RPMI8226 (cell line): ENCODE measurements at regions not wholly inside any gene's neighbourhood (a gene's known extent, or its start where the extent isn't known, plus 50 kb on each side); places are given as distances from the start of the nearest gene placed in this dataset.
"Not testable (repeated sequence)": the region's sequence is repeated elsewhere in the genome, so short reads cannot be mapped to it uniquely, and the experiment has no call there.

Experiments
- DNase-seq: peaks from one replicate; pipeline ENCODE4 v3.0.0-alpha.2; 2015

DNA sequence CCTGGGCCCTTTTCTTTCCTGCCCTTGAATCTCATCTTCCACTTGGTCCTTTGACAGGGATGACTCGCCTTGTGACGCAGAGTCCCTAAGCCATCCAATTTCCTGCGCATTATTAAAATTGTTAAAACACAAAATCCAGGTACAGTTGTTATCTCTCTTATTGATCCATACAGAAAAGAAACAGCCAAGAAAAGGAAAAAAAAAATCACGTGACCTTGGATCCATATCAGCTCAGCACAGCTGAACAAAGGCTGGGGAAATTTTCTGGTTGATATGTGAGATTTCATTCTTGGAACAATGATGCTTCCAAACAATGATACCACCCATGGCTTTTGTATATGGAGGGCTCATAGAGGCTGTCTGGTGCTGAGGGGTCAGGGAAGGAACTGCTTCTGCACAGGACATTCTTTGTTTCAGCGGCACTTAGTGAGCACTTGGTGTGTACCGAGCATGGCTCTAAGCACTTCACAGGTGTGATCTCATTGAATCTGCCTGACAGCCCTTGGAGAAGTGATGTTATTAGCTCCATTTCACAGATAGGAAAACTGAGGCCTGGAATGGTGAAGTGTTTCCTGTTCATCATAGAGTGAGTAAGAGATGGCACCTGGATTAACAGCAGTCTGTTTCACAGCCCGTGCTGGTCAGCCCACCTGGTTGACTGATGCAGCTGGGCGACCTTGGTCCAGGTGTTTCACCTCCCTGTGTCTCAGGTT, 155.0 kb upstream of the SULF2 start:
- DNase-seq: no peak

DNA sequence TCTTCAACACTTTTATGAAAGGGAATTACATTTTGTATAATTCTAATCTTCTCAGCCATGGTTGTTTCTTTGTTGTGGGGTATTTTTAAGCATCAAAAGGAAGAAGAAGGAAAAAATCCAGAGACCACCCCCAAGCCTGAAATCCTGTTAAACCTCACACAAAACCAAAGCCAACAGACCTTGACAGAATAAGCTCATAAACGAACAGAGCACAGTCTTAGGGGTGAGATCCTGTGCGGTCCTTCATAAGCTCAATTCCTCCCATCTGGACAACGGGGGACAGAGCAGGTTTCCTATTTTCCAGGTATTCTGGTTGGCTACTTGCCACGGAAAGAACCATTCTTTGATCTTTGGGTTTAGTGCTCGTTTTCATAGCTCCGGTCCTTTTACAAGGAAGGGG, 151.3 kb upstream of the SULF2 start:
- DNase-seq: no peak

DNA sequence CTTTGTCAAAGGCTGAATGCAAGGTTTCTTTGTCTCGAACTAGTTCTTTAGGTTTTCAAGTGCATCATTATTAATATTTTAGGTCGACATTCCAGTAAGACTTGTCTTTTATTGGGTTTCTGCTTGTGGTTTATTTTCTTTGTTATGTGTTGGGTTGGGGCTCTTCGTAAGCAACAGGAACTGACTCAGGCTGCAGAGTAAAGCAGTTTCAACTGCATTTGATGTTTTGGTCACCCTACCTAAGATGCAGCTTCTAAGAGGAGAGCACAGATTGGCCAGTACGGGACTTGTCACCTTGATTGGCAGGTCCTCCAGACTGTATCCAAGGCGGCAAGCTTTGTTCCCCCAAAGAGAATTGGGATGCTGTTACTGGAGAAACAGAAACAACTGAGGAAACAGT, 149.5 kb upstream of the SULF2 start:
- no peak for DNase-seq

DNA sequence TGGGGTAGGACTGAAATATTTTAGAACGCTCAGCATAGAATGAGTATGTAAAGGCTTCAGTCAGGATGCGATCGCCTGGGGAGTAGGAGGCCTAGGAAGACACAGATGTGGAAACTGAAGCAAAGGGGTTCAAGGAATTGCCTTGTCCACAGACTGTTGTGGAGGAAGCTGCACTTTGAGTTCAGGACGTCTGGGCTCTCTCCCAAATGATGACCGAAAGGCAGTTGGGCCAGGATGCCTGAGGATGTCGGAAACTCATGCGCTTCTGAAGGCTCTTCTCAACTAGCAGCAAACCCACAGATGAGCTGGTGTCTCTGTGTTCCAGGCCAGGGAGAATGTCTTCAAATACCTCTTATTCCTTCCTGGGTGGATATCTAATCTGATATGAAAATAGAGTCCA, 146.2 kb upstream of the SULF2 start:
- DNase-seq: no peak

DNA sequence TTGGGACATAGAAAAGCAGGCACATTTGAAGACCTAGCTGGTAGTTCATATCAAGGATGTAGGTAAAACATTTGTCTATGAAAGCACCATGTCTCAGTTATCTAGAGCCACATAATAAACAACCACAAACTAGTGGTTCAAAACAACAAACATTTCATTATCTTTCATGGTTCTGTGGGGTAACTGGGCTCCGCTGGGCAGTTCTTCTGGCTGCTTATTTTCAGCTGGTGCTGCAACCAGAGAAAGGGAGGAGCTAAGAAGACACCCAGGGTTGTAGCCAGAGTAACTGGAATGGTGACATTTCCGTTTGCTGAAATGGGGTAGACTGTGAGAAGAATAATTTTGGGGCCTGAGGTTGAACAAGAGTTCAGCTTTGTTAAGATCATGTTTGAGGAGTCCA, 145.7 kb upstream of the SULF2 start:
- DNase-seq: no peak

DNA sequence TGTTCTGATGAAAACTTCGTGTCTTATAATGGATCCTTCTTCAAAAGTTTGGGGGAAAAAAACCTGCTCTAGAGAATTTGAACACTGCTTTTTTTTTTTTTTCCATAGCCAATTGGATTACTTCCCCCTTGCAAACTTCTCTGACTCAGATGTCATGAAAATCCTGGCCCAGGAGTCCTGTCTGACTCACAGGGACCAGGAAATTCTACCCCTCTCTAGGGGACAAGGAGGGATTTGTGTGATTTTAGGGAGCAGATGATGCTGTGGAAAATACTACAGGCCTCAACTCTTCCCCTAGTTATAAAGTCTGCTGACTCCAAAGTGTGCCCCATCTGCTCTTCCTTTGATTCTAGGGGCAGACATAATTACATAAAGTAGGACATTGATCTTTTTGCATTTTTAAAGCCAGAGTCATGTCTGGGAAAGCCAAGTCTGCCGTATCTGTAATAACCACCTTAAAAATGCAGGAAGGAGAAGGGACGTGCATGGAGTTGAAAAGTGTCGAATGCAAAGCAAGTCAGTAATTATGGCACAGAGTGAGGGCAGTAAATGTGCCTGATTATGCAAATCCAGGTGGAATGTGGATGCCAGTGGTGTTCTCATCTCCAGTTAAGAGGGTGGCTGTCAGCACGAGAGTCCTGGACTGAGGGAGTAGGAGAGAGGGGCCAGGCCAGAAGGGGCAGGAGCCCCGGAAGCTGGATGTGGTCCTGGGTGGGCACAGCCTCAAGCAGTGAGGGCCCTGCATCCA, 144.3 kb upstream of the SULF2 start:
- no peak for DNase-seq

DNA sequence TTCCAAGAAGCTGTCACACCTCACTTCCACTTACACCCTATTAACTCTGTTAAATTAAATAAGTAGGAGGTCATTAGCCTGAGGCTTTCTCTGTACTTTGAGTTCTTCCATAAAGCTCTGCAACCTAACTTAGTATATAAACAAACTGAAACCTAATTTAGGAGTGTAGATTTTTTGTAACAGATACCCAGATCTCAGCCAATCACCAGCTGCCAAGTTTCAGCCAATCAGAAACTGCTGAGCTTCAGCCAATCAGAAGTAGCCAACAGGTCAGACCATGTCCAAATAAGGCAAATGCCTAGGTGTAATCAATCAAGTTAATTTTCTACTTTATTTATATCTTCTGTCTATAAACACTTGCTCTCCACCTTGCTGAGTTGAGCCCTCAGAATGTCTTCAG, 142.7 kb upstream of the SULF2 start:
- no peak for DNase-seq

DNA sequence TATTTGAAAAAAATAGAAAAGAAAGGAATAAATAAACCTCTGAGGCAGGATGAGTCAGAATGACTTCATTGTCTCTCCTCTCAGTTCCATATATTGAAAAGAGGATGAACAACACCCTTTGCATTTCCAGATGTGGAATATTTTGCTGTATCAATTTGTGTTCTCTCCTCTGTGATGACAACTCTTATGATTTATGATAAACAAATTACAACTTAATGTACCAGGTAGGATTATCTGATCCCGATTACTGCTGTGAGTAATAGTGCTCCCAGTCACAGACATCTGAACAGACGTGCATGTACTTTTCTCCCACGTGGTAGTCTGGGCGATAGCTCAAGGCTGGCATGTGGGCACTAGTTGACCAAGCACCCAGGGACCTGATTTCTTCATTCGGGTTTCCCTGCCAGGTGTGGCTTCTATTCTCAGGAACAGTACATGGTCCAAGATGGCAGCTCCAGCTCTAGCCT, 142.1 kb upstream of the SULF2 start:
- no peak for DNase-seq

DNA sequence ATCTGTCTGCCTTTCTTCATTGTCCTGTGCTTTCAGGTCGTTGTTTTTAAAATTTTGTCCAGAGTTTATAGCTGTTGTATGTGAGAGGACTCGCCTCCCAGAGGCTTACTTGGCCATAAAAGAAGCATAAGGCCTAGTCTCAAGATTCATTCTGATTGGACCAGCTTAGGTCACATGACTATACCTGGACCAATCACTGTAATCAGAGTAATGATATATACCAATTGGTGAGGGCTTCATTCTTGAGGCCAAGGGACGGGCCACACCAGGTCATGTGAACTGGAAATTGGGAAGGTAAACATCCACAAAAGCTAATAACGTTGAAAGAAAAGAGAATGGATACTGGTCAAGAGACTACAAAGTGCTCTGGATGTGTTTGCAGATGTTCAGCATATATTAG, 141.4 kb upstream of the SULF2 start:
- DNase-seq: no peak

DNA sequence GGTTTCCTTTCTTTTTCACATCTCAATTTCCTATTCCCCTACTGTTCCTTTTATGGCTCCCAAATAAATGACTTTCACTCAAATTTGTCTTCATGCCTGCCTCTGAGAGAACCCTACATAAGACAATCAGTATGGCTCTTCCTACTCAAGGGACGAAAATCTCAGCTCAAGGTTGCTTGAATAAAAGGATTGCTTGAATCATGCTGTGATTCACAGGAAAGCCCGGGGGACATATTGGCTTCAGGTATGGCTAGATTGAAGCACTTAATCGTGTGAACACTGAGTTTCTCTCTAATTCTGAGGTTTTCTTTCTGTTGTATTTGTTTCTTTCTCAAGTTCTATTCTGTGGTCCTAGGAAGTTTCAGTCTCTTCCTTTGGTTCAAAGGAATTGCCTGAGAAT, 140.3 kb upstream of the SULF2 start:
- no peak for DNase-seq

DNA sequence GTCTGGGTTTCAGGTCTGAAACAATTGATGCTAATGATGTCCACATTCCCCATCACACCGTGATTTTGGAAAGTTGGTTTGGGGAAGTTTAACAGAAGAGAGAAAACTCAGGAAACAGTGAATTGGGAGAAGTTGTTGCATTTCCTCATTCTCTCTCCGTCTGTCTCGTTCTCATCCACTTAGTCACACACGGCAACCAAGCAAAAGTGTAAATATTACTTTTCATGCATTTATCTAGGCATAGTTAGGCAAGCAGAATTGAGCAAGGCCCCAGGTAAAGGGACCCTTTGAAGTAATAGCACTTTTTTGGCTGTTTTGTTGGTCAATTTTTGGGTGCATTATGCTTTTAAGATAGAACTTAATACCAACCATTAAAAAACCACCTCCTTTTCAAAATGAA, 137.0 kb upstream of the SULF2 start:
- no peak for DNase-seq

DNA sequence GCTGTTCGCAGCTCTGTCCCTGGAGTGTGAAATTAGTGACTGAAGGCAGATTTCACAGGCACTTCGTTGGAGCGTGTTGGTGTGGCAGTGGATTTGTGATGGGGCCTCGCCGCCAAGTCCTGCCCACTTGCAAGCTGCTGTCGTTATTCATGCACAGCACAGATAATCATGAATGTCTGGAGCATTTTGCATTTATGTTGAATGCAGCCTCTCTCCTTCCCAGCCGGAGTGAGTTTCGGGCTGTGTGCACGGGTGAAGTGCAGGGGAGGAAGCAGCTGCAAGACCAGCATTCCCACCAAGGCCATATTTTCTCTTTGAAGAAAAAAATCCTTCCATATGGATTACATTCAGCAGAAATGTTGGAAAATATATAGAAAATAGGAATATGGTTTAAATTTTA, 136.5 kb upstream of the SULF2 start:
- not testable (repeated sequence) for DNase-seq

DNA sequence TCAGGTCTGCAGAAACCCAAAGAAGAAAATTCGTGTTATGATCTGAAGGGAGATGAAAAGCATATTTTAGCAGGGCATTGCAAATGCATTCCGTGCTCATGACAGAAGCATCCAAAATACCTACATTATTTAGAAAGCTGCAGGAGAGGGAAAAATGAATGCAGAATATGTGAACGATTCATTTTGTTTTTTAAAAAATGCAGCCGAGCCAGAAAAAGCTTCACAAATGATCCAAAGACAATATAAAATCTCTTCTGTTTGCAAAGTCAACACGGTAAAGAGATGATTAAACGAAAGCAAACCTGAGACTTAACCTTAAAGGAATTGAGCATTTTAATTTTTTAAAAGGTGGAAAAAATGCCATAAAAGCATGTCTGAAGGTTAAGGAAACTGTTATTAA, 136.1 kb upstream of the SULF2 start:
- no peak for DNase-seq

DNA sequence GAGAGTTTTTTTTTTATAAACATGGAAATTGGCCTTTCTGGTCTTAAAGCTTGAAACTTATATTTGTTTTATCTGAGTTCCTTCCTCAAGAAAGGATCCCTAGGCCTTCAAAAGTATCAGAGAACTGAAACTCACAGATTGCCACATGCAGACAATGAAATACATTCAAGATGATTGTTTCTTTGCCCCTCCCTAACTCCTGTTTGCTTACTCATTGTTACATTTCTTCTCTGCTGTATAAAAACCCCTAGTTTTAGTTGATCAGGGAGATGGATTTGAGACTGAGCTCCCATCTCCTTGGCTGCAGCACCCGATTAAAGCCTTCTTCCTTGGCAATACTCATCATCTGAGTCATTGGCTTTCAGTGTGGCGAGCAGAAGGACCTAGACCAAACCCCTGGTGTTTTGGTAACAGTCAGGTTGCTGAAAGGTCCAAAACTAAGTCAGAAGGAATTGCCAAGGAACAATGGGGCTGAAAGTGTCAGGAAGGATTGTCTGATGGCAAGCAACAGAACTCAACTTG, 132.3 kb upstream of the SULF2 start:
- DNase-seq: no peak

DNA sequence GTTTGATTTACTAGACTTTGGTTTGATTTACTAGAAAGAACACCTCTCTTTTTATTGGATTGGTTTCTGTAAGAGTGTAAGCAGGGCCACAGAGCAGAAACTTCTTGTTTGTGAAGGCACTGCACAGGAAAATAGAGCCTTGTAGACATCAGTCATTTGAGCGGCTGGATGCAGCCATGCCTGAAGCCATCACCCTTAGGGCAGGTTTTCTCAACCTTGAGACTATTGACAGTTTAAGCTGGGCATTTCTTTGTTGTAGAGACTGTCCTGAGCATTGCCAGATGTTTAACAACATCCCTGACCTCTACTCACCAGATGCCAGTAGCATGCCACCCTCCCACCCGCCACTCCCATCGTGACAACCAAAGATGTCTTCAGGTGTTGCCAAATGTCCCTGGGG, 130.2 kb upstream of the SULF2 start:
- DNase-seq: no peak

DNA sequence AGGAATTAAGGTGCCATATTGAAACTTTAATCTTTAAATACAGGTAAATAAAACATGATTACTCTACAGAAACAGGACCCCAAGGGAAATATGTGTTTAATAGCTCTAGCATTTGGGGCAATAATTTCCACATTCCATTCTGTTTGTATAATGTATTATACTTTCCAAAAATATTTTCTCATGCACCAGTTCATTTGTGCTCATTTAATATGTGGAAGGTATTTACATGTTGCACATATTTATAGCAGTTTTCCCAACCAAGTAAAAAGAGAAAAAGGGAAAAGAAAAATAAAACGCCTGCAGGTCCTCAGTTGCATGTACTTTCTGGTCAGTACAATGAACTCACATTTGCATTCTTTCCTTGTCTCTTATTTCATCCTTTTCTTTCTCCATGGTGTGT, 129.5 kb upstream of the SULF2 start:
- no peak for DNase-seq

DNA sequence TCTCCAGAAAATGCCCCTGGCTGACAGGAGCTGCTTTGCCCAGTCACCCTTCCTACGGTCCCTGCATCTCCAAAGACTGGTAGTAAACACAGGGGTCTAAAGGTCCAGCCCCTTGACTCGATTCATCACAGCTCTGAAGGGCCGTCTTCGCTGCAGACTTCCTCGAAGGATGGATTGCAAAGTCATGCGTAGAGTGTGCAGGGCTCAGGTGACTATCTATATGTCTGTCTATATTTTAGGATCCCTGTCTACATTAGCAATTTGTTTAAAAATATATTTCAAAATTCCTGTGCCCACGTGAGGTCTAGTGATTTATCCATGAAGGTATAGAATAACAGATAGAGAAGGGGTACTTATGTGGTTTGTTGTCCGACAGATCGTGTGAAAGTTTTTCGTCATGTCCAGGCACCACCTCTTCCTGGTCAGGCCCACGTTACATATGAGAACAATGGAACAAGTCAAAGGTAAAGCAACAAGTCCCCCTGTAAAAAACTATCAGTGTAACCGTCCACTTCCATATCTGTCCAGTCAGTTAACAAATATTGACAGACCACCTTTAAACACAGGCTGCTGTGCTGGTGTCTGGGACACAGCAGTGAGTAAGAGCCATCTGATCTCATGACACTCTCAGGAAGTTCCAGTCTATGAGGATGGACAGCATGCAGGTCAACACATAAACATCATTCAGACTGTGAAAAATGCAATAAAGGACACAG, 127.7 kb upstream of the SULF2 start:
- not testable (repeated sequence) for DNase-seq

DNA sequence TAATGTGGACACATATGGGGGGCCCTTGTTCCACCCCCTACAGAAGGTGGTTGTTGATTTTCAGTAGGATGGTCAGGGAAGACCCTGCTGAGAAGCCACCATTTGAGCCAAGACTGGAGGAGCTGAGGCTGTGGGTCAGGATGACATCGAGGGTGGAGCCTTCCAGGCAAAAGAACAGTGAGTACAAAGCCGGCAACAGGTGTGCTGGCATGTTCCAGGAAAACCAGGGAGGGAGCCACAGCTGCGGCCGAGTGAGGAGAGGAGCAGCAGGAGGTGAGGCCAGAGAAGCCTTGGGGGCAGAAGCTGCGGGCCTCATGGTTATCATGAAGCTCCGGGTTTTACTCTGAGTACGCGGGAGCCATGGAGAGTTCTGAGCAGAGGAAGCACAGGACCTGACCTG, 126.9 kb upstream of the SULF2 start:
- not testable (repeated sequence) for DNase-seq

DNA sequence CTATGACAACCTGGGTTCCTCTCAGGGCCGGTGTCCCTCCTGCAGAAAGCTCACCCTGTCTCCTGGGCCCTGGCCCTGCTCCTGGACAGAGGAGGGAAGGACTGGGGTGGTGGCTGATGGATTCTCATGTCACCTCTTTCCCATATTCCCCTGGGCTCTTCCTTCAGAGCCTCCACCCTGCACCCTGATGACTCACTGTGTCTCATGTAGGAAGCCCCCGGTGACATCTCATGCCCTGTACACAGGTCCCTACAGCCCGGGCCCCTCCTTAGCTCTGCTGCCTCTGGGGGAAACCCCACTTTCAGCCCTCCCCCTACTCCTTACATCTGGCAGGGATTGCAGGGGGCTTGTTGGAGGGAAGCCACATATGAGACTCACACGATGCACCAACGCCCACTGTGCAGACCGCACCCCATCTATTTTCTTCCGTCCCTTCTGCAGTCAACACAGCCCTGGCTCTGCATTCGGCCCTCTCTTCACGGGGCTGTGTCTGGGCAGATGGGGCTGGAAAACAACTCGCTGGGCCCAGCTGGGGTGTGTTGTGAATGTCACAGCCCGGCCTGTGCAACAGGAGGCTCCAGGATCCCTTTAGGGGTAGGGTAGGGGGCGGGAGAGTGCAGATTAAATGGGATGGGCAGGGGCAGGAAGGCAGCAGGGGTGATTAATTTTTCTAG, 124.6 kb upstream of the SULF2 start:
- not testable (repeated sequence) for DNase-seq

DNA sequence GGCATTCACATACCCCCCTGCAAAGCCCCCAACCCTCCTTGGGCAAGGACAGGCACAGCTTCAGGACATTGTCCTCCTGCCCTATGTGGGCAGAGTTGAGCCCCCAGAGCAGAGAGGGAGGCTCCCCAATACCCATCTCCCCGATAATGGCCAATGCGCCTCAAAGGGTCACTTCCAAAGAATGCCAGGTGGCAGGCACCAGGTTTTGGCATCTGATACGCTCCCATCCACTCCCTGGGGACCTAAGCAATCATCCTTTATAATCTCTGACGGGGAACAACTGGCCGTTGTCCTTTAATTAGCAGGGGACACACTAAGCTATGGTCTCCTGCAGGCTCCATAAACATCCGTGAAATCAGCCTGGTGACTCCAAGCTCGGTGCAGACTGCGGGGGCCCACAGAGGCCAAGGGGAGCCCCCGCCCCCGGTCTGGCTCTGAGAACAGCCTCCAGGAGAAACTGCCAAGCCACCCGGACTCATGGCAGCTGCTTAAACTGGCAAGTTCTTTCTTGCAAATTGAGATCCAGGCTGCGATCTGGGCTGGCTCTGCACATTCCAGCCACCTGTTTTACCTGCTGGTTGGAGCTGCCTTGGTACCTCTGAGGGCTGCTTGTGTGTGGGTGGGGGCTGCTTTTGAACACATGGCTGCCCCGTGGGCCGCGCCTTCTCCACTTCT, 123.2 kb upstream of the SULF2 start:
- DNase-seq: not testable (repeated sequence)

DNA sequence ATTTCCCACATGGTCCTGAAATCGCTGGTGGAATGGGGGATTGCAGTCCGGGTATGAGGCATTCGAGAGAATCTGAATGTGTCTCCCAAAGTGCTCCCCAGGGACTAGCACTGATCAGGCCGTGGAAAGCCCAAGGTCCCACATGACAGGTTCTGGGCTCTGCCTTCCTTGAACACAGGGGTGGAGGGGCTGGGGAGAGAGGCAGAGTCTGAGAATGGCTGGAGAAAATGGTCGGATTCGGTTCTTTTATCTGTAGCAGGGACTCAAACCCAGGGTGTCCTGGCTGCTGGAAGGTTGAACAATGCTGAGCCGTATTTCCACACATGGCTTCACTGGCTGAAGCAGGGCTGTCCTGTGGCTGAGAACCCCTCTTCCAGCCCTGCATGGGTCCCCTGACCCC, 122.7 kb upstream of the SULF2 start:
- DNase-seq: not testable (repeated sequence)

DNA sequence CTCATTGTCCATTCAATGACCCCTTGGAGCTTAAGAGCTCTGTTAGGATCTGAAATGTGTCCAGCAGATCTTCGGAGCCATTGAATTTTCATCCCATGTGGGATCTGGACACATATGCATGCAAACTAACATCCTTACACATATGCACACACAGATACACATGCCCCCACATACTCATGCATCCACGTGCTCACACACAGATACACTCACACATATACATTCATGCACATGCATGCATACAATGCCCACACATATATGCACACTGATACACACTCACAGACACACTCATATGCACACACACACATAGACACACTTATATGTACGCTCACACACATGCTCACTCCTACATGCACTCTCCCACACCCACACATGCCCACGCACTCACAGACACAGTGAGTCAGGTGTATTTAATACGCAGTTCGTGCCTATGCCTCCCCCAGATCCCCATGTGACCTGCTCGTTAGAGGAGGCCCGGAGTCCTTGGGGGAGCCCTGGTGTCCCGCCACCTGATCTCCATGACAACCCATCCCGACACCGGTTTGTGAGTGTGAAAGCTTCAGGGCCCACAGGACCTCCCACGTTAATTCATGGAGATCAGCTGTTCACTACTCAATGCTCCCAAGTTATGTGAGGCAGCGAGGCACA, 121.9 kb upstream of the SULF2 start:
- DNase-seq: no peak
